Stomach (tissue), 8 donors: ENCODE measurements at regions not wholly inside any gene's neighbourhood (a gene's known extent, or its start where the extent isn't known, plus 50 kb on each side); places are given as distances from the start of the nearest gene placed in this dataset.

Source experiments
- DNase-seq, 2 donors: peaks; one replicate each; pipeline versions ENCODE4 v3.0.0 to v3.0.0-alpha.2; 2013 to 2019
- H3K27ac ChIP-seq, 5 donors: fragments of 200-600 bp in 4 of 5; sonication (generic) in 4 of 5; one replicate each; pipeline ENCODE4 v1.5.1; 2013 to 2019; ENCODE audit warnings: mild to moderate bottlenecking in 1 of 5, moderate library complexity in 1 of 5
- H3K27me3 ChIP-seq, 3 donors: fragments of 200-600 bp; sonication (generic); one replicate each; pipeline ENCODE4 v1.5.1; 2017 to 2019; ENCODE audit warnings: mixed run types in 1 of 3
- H3K36me3 ChIP-seq, 4 donors: fragments of 200-600 bp; sonication (generic); 1 replicate in 3 of 4; 2 replicates in 1 of 4; pipeline ENCODE4 v1.5.1; 2016 to 2019
- H3K4me1 ChIP-seq, 4 donors: fragments of 200-600 bp; sonication (generic); one replicate each; pipeline ENCODE4 v1.5.1; 2016 to 2019
- H3K4me3 ChIP-seq, 4 donors: fragments of 200-600 bp; sonication (generic) in 3 of 4; one replicate each; pipeline ENCODE4 v1.5.1; 2016 to 2019; ENCODE audit warnings: mild to moderate bottlenecking in 1 of 4
- H3K9me3 ChIP-seq, 4 donors: fragments of 200-600 bp; sonication (generic); one replicate each; pipeline ENCODE4 v1.5.1; 2016 to 2019
- CTCF ChIP-seq, 7 experiments: fragments of 450-650 bp in 4 of 7; fragments of 200-600 bp in 3 of 7; sonication (generic) in 3 of 7; IDR thresholded peaks; one replicate each; pipeline ENCODE4 v1.5.1; 2016 to 2019; ENCODE audit warnings: antibody characterized with exemption in 7 of 7, control low read depth in 2 of 7, mild to moderate bottlenecking in 1 of 7
- EP300 ChIP-seq: sonication (generic); formaldehyde crosslinking; IDR thresholded peaks from one replicate; pipeline ENCODE4 v1.6.1; 2017; ENCODE audit warnings: antibody characterized with exemption
- POLR2A ChIP-seq, 4 donors: fragments of 450-650 bp; IDR thresholded peaks; one replicate each; pipeline ENCODE4 v1.6.1; 2016; ENCODE audit warnings: antibody characterized with exemption in 4 of 4, control low read depth in 2 of 4, mild to moderate bottlenecking in 1 of 4, moderate library complexity in 1 of 4
- POLR2AphosphoS5 ChIP-seq, 3 donors: sonication (generic); formaldehyde crosslinking; IDR thresholded peaks; one replicate each; pipeline ENCODE4 v1.6.1; 2016; ENCODE audit warnings: antibody characterized with exemption in 3 of 3
- WGBS, 5 donors: extraction: QIAGEN DNeasy Blood & Tissue Kit in 3 of 5; methylation state at CpG; one replicate each; pipeline versions ENCODE4 v1.1.5 to v1.1.7; 2013 to 2018; 5-methylcytosine and 5-hydroxymethylcytosine counted together
- intact Hi-C: fragments of 100-400 bp; cut with DNase I; formaldehyde crosslinking; loops from one replicate; pipeline ENCODE4 v1.15.1; 2023; ENCODE audit warnings: low total_unique reads
- donor health status: healthy with polysubstance abuse.
- donor health status: Bipolar disorder and iron deficiency.
- donor health status: healthy.

GRCh38 chr2:12277241-12278034 is 439.3 kb upstream of the TRIB2 start:
- WGBS, 5 donors, result 54 to 76% (median 67%) methylated on average over 7 of the region's 7 CpGs
- H3K27me3 ChIP-seq, result no peaks in the 10 kb centered on the region
- no peak overlapping the region for H3K27ac ChIP-seq
- intact Hi-C loops, result no loop called here
- no peak for TF ChIP-seq POLR2A (IDR thresholded peaks at IDR 0.05)
- no peak for TF ChIP-seq CTCF (IDR thresholded peaks at IDR 0.05)
- no peak for TF ChIP-seq POLR2AphosphoS5 (IDR thresholded peaks at IDR 0.05)
- no peak for TF ChIP-seq EP300
- no peaks in the 10 kb centered on the region for H3K4me1 ChIP-seq
- H3K4me3 ChIP-seq, result no peak overlapping the region
- H3K36me3 ChIP-seq, result no peaks in the 10 kb centered on the region
- peak in 1 of 2 donors; percentile 13 for DNase-seq
- no peaks in the 10 kb centered on the region for H3K9me3 ChIP-seq

- Histone ChIP-seq H3K36me3 (no peaks in the 10 kb centered on the region), H3K9me3 (no peaks in the 10 kb centered on the region), H3K4me1 (no peaks in the 10 kb centered on the region), H3K4me3 (no peak overlapping the region), H3K27ac (no peak overlapping the region), H3K27me3 (no peaks in the 10 kb centered on the region)
- intact Hi-C loops, result no loop called here
- TF ChIP-seq CTCF (IDR thresholded peaks at IDR 0.05) (no peak), POLR2A (IDR thresholded peaks at IDR 0.05) (no peak), EP300 (no peak), POLR2AphosphoS5 (IDR thresholded peaks at IDR 0.05) (no peak)
- 83 to 94% (median 91%) methylated on average over 4 of the region's 4 CpGs for WGBS, 5 donors
- no peak for DNase-seq
Observed at GRCh38 chr2:12278217-12278750, 438.5 kb upstream of the TRIB2 start.

GRCh38 chr2:12282780-12283695 is 433.7 kb upstream of the TRIB2 start:
- TF ChIP-seq CTCF (IDR thresholded peaks at IDR 0.05) (no peak), POLR2A (IDR thresholded peaks at IDR 0.05) (no peak), POLR2AphosphoS5 (IDR thresholded peaks at IDR 0.05) (no peak), EP300 (no peak)
- Histone ChIP-seq H3K4me1 (peaks cover 0 to 11% (median 0%) of the 10 kb centered on the region in 4 donors), H3K27ac (no peak overlapping the region), H3K27me3 (no peaks in the 10 kb centered on the region), H3K4me3 (no peak overlapping the region), H3K36me3 (no peaks in the 10 kb centered on the region), H3K9me3 (no peaks in the 10 kb centered on the region)
- no peak for DNase-seq
- 70 to 88% (median 82%) methylated on average over 3 of the region's 3 CpGs for WGBS, 5 donors
- intact Hi-C loops, result no loop called here

GRCh38 chr2:12284037-12284436 is 432.7 kb upstream of the TRIB2 start:
- Histone ChIP-seq H3K4me1 (peaks cover 0 to 11% (median 0%) of the 10 kb centered on the region in 4 donors), H3K27me3 (no peaks in the 10 kb centered on the region), H3K27ac (no peak overlapping the region), H3K36me3 (no peaks in the 10 kb centered on the region), H3K9me3 (no peaks in the 10 kb centered on the region), H3K4me3 (no peak overlapping the region)
- DNase-seq, result no peak
- TF ChIP-seq POLR2A (IDR thresholded peaks at IDR 0.05) (no peak), EP300 (no peak), POLR2AphosphoS5 (IDR thresholded peaks at IDR 0.05) (no peak), CTCF (IDR thresholded peaks at IDR 0.05) (no peak)
- intact Hi-C loops, result no loop called here
- WGBS, 5 donors, result 83 to 96% (median 94%) methylated on average over 5 of the region's 5 CpGs
